GM23338 (cell line): ENCODE measurements at regions not wholly inside any gene's neighbourhood (a gene's known extent, or its start where the extent isn't known, plus 50 kb on each side); places are given as distances from the start of the nearest gene placed in this dataset.

Experiments used
- ATAC-seq: fragments of 200-7000 bp; cut with Tn5 transposase; 3 replicates; pipeline ENCODE4 v1.9.1; 2020
- DNase-seq: peaks from one replicate; pipeline ENCODE4 v3.0.0-alpha.2; 2015; ENCODE audit warnings: low spot score
- H2AFZ ChIP-seq: fragments of 200-600 bp; sonication (generic); 2 replicates; pipeline ENCODE4 v1.8.0; 2016; ENCODE audit warnings: antibody characterized with exemption, mild to moderate bottlenecking, moderate library complexity
- H3F3A ChIP-seq: fragments of 200-600 bp; sonication (generic); replicated peaks from 2 replicates; pipeline ENCODE4 v1.8.0; 2017; ENCODE audit warnings: antibody characterized with exemption, mixed run types, low read depth
- H3K27ac ChIP-seq: fragments of 200-600 bp; sonication (generic); 2 replicates; pipeline ENCODE4 v1.6.1; 2016; ENCODE audit warnings: low read depth
- H3K27me3 ChIP-seq: fragments of 200-600 bp; sonication (generic); 2 replicates; pipeline ENCODE4 v1.8.0; 2016; ENCODE audit warnings: mild to moderate bottlenecking, mixed run types, moderate library complexity; ENCODE audit not compliant: insufficient read depth
- H3K36me3 ChIP-seq: fragments of 200-600 bp; sonication (generic); 2 replicates; pipeline ENCODE4 v1.8.0; 2016; ENCODE audit warnings: mild to moderate bottlenecking; ENCODE audit not compliant: insufficient read depth
- H3K4me1 ChIP-seq: fragments of 200-600 bp; sonication (generic); 2 replicates; pipeline ENCODE4 v1.8.0; 2016; ENCODE audit warnings: mild to moderate bottlenecking, moderate library complexity; ENCODE audit not compliant: insufficient read depth
- H3K4me2 ChIP-seq: fragments of 200-600 bp; sonication (generic); 2 replicates; pipeline ENCODE4 v1.7.1; 2017; ENCODE audit warnings: mixed run types
- H3K4me3 ChIP-seq: fragments of 200-600 bp; sonication (generic); 2 replicates; pipeline ENCODE4 v1.6.1; 2016; ENCODE audit warnings: mixed run types
- H3K79me2 ChIP-seq: fragments of 200-600 bp; sonication (generic); replicated peaks from 2 replicates; pipeline ENCODE4 v1.8.0; 2017; ENCODE audit warnings: mild to moderate bottlenecking; ENCODE audit not compliant: insufficient read depth
- H3K9me2 ChIP-seq: fragments of 200-600 bp; sonication (generic); 2 replicates; pipeline ENCODE4 v1.8.0; 2017; ENCODE audit not compliant: insufficient read depth
- H4K20me1 ChIP-seq: fragments of 200-600 bp; sonication (generic); replicated peaks from 2 replicates; pipeline ENCODE4 v1.8.0; 2017; ENCODE audit warnings: mild to moderate bottlenecking; ENCODE audit not compliant: insufficient read depth
- H3K27ac Mint-ChIP-seq: 2 replicates; pipeline ENCODE4 v1.8.0; 2020; ENCODE audit warnings: inconsistent platforms, mild to moderate bottlenecking, moderate library complexity, mixed read lengths
- H3K27me3 Mint-ChIP-seq: 3 replicates; pipeline ENCODE4 v1.8.0; 2022; ENCODE audit warnings: low read depth, mild to moderate bottlenecking, moderate library complexity, mixed read lengths, inconsistent platforms; ENCODE audit not compliant: insufficient read depth, poor library complexity
- H3K36me3 Mint-ChIP-seq: 3 replicates; pipeline ENCODE4 v1.8.0; 2021; ENCODE audit warnings: low read depth, mild to moderate bottlenecking, inconsistent platforms, moderate library complexity, mixed read lengths
- H3K4me1 Mint-ChIP-seq: 3 replicates; pipeline ENCODE4 v1.8.0; 2020; ENCODE audit warnings: mild to moderate bottlenecking, inconsistent platforms, mixed read lengths
- H3K4me3 Mint-ChIP-seq: 3 replicates; pipeline ENCODE4 v1.8.0; 2021; ENCODE audit warnings: moderate library complexity, mild to moderate bottlenecking, inconsistent platforms, mixed read lengths
- H3K9me3 Mint-ChIP-seq: 3 replicates; pipeline ENCODE4 v1.8.0; 2020; ENCODE audit warnings: moderate library complexity, mild to moderate bottlenecking, inconsistent platforms, mixed read lengths
- CREB1 ChIP-seq: fragments of 250-450 bp; sonication (Bioruptor Pico); IDR thresholded peaks from 2 replicates; pipeline ENCODE4 v1.5.0; 2020; ENCODE audit warnings: low read depth, mild to moderate bottlenecking, moderate library complexity
- EZH2 ChIP-seq: fragments of 200-600 bp; sonication (generic); IDR thresholded peaks from one replicate; pipeline ENCODE4 v1.8.0; 2017; ENCODE audit warnings: antibody characterized with exemption, mild to moderate bottlenecking, low read depth; ENCODE audit not compliant: unreplicated experiment
- NANOG ChIP-seq: IDR thresholded peaks from 2 replicates; pipeline ENCODE4 v1.6.1; 2016; ENCODE audit warnings: antibody characterized with exemption, borderline replicate concordance
- POLR2AphosphoS5 ChIP-seq: IDR thresholded peaks from 2 replicates; pipeline ENCODE4 v1.6.1; 2016; ENCODE audit warnings: antibody characterized with exemption, low read depth
- REST ChIP-seq: IDR thresholded peaks from one replicate; pipeline ENCODE4 v1.6.1; 2018; ENCODE audit warnings: antibody characterized with exemption; ENCODE audit not compliant: unreplicated experiment
- STAT1 ChIP-seq: IDR thresholded peaks from one replicate; pipeline ENCODE4 v1.6.1; 2016; ENCODE audit warnings: antibody characterized with exemption; ENCODE audit not compliant: unreplicated experiment
- ZNF462 ChIP-seq: fragments of 250-450 bp; sonication (Bioruptor Pico); IDR thresholded peaks from 2 replicates; pipeline ENCODE4 v1.5.0; 2020; ENCODE audit warnings: mild to moderate bottlenecking, moderate library complexity

- TF ChIP-seq ZNF462 (CRISPR knock-in tag): no peak
- no peak for TF ChIP-seq CREB1
- TF ChIP-seq REST: no peak
These were observed 84.2 kb upstream of the BMP2 start (continued) for GRCh38 chr20:6683021-6683977.

GRCh38 chr20:6680854-6681253 lies 86.6 kb upstream of the BMP2 start:
- no peaks in the 10 kb centered on the region for H3K9me3 Mint-ChIP-seq
- H4K20me1 ChIP-seq: no peaks in the 10 kb centered on the region
- no peak overlapping the region for H3K27ac ChIP-seq
- no peaks in the 10 kb centered on the region for H3K36me3 Mint-ChIP-seq
- DNase-seq: no peak
- H3K79me2 ChIP-seq: no peaks in the 10 kb centered on the region
- H3K27ac Mint-ChIP-seq: no peak overlapping the region
- H3K4me3 ChIP-seq: no peak overlapping the region
- H3K9me2 ChIP-seq: no peaks in the 10 kb centered on the region
- no peaks in the 10 kb centered on the region for H3F3A ChIP-seq
- ATAC-seq: no peak
- no peaks in the 10 kb centered on the region for H3K27me3 Mint-ChIP-seq
- no peaks in the 10 kb centered on the region for H3K4me1 ChIP-seq
- H2AFZ ChIP-seq: no peak overlapping the region
- no peak overlapping the region for H3K4me2 ChIP-seq
- no peaks in the 10 kb centered on the region for H3K4me1 Mint-ChIP-seq
- H3K4me3 Mint-ChIP-seq: no peak overlapping the region
- no peaks in the 10 kb centered on the region for H3K36me3 ChIP-seq
- H3K27me3 ChIP-seq: no peaks in the 10 kb centered on the region
- TF ChIP-seq STAT1: no peak
- no peak for TF ChIP-seq POLR2AphosphoS5
- no peak for TF ChIP-seq NANOG
- no peak for TF ChIP-seq EZH2
